HG02981 (cell line): ENCODE measurements at regions not wholly inside any gene's neighbourhood (a gene's known extent, or its start where the extent isn't known, plus 50 kb on each side); places are given as distances from the start of the nearest gene placed in this dataset.
"Not testable (repeated sequence)": the region's sequence is repeated elsewhere in the genome, so short reads cannot be mapped to it uniquely, and the experiment has no call there.

Experiments used
- ATAC-seq: cut with Tn5 transposase; IDR thresholded peaks from one replicate; pipeline ENCODE4 v1.9.1; 2021; ENCODE audit warnings: mild to moderate bottlenecking, moderate library complexity; ENCODE audit not compliant: unreplicated experiment

- ATAC-seq, result no peak
Measured at GRCh38 chr11:90286640-90287039, 63.8 kb upstream of the CHORDC1 start.

- ATAC-seq, result no peak
Measured at GRCh38 chr11:90284171-90284570, 61.3 kb upstream of the CHORDC1 start.

- not testable (repeated sequence) for ATAC-seq
Measured at GRCh38 chr11:90282551-90283071, 59.8 kb upstream of the CHORDC1 start.

- ATAC-seq, result no peak
Measured at GRCh38 chr11:90274362-90274761, 51.5 kb upstream of the CHORDC1 start.
